ENCODE measurements at regions not wholly inside any gene's neighbourhood (a gene's known extent, or its start where the extent isn't known, plus 50 kb on each side); places are given as distances from the start of the nearest gene placed in this dataset.

DNA sequence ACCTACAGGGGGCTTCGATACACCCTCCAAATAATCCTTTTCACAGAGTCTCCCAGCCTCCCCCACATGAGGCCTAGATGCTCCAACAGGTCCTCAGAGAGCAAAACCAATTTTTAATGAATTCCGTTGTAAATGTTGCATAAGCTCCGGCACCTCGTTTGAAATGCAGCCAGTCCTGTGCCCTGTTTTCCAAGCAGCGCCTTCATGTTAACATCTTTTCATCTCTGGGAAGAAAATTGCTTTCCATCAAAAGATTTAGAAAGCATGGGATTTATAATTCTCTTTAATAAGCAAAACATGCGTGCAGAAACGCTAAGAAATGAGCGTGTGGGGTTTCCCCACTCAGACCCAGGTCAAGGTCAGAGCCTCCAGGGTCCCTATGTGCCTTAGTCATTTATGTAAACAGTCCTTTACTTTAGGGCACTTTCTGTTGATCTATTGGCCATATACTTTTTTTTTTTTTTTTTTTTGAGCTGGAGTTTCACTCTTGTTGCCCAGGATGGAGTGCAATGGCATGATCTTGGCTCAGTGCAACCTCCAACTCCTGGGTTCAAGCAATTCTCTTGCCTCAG is 177.5 kb upstream of the S1PR3 start:
- no peak overlapping the region for H3K9ac ChIP-seq (ENCODE audit: low read length)
- H3K79me2 ChIP-seq (ENCODE audit: insufficient read depth, low read length): no peaks in the 10 kb centered on the region
- H3K9me2 ChIP-seq (replicated peaks; ENCODE audit: insufficient read depth, low read length): no peaks in the 10 kb centered on the region
- no peak overlapping the region for H2AFZ ChIP-seq (ENCODE audit: low read depth, low read length, severe bottlenecking)
- H3K27me3 ChIP-seq (ENCODE audit: low read length): no peaks in the 10 kb centered on the region
- no peak for TF ChIP-seq EZH2phosphoT487 (conservative IDR thresholded peaks at IDR 0.05; ENCODE audit: low read length)
- TF ChIP-seq, protein P1, sequence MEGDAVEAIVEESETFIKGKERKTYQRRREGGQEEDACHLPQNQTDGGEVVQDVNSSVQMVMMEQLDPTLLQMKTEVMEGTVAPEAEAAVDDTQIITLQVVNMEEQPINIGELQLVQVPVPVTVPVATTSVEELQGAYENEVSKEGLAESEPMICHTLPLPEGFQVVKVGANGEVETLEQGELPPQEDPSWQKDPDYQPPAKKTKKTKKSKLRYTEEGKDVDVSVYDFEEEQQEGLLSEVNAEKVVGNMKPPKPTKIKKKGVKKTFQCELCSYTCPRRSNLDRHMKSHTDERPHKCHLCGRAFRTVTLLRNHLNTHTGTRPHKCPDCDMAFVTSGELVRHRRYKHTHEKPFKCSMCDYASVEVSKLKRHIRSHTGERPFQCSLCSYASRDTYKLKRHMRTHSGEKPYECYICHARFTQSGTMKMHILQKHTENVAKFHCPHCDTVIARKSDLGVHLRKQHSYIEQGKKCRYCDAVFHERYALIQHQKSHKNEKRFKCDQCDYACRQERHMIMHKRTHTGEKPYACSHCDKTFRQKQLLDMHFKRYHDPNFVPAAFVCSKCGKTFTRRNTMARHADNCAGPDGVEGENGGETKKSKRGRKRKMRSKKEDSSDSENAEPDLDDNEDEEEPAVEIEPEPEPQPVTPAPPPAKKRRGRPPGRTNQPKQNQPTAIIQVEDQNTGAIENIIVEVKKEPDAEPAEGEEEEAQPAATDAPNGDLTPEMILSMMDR (IDR thresholded peaks at IDR 0.05; ENCODE audit: insufficient read depth, low read length, poor library complexity, severe bottlenecking): no peak
- no peaks in the 10 kb centered on the region for H4K20me1 ChIP-seq (ENCODE audit: low read depth, low read length)
- no peak overlapping the region for H3K4me2 ChIP-seq (ENCODE audit: low read depth, low read length, poor library complexity, severe bottlenecking)
- no peaks in the 10 kb centered on the region for H3K36me3 ChIP-seq (ENCODE audit: low read length)
- H3K4me3 ChIP-seq (ENCODE audit: insufficient read depth, low read length, poor library complexity, severe bottlenecking): no peak overlapping the region
- H3K9me3 ChIP-seq (ENCODE audit: insufficient read depth, low read length): no peaks in the 10 kb centered on the region
- H3K27ac ChIP-seq (ENCODE audit: low read depth, low read length): no peak overlapping the region
- H3F3A ChIP-seq (ENCODE audit: insufficient read depth): no peaks in the 10 kb centered on the region

- Histone ChIP-seq H3K79me2 (ENCODE audit: insufficient read depth, low read length) (no peaks in the 10 kb centered on the region), H2AFZ (ENCODE audit: low read depth, low read length, severe bottlenecking) (no peak overlapping the region), H3K9ac (ENCODE audit: low read length) (no peak overlapping the region), H3K9me2 (replicated peaks; ENCODE audit: insufficient read depth, low read length) (no peaks in the 10 kb centered on the region), H3K4me3 (ENCODE audit: insufficient read depth, low read length, poor library complexity, severe bottlenecking) (no peak overlapping the region), H3K36me3 (ENCODE audit: low read length) (no peaks in the 10 kb centered on the region), H3F3A (ENCODE audit: insufficient read depth) (no peaks in the 10 kb centered on the region), H3K9me3 (ENCODE audit: insufficient read depth, low read length) (no peaks in the 10 kb centered on the region), H3K27ac (ENCODE audit: low read depth, low read length) (no peak overlapping the region), H4K20me1 (ENCODE audit: low read depth, low read length) (no peaks in the 10 kb centered on the region), H3K27me3 (ENCODE audit: low read length) (no peaks in the 10 kb centered on the region), H3K4me2 (ENCODE audit: low read depth, low read length, poor library complexity, severe bottlenecking) (no peak overlapping the region)
- no peak for TF ChIP-seq EZH2phosphoT487 (conservative IDR thresholded peaks at IDR 0.05; ENCODE audit: low read length)
- TF ChIP-seq, protein P1 (IDR thresholded peaks at IDR 0.05; ENCODE audit: insufficient read depth, low read length, poor library complexity, severe bottlenecking): no peak
Measured at GRCh38 chr9:88814577-88814976, 176.7 kb upstream of the S1PR3 start.

DNA sequence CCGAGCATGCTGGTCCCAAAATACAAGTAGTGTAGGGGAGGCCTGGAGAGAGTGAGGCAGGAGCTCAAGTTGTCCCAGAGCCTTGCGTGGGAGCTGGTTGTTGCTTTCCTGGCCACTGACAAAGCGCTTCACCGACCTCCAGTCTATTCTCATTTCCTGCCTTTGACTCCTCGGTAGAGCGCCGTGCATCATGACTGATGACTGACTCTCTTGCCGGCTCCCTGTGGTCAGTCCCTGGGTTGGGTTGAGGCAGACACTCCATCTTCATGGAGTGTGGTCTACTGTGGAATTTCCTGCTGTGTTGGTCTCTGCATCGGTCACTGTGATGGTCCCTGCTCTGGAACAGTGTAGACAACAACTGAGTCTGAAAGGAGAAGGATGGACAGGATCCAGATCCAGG is 175.1 kb upstream of the S1PR3 start:
- no peak overlapping the region for H3K27ac ChIP-seq (ENCODE audit: low read depth, low read length)
- H4K20me1 ChIP-seq (ENCODE audit: low read depth, low read length): no peaks in the 10 kb centered on the region
- no peaks in the 10 kb centered on the region; the same call in 1 of the 2 replicates for H3K36me3 ChIP-seq (ENCODE audit: low read length)
- no peaks in the 10 kb centered on the region for H3K9me3 ChIP-seq (ENCODE audit: insufficient read depth, low read length)
- H3F3A ChIP-seq (ENCODE audit: insufficient read depth): no peaks in the 10 kb centered on the region
- TF ChIP-seq, protein P1 (IDR thresholded peaks at IDR 0.05; ENCODE audit: insufficient read depth, low read length, poor library complexity, severe bottlenecking): no peak
- no peak for TF ChIP-seq EZH2phosphoT487 (conservative IDR thresholded peaks at IDR 0.05; ENCODE audit: low read length)
- H3K27me3 ChIP-seq (ENCODE audit: low read length): no peaks in the 10 kb centered on the region
- no peaks in the 10 kb centered on the region for H3K79me2 ChIP-seq (ENCODE audit: insufficient read depth, low read length)
- H3K9me2 ChIP-seq (replicated peaks; ENCODE audit: insufficient read depth, low read length): no peaks in the 10 kb centered on the region
- no peak overlapping the region for H3K9ac ChIP-seq (ENCODE audit: low read length)
- no peak overlapping the region for H3K4me3 ChIP-seq (ENCODE audit: insufficient read depth, low read length, poor library complexity, severe bottlenecking)
- H3K4me2 ChIP-seq (ENCODE audit: low read depth, low read length, poor library complexity, severe bottlenecking): no peak overlapping the region
- no peak overlapping the region for H2AFZ ChIP-seq (ENCODE audit: low read depth, low read length, severe bottlenecking)

Measured in SU-DHL-6 (cell line).